IPS-NIHi11 (cell line): ENCODE measurements at regions not wholly inside any gene's neighbourhood (a gene's known extent, or its start where the extent isn't known, plus 50 kb on each side); places are given as distances from the start of the nearest gene placed in this dataset.
A peak's percentile ranks its signal among the peaks of the same experiment; 100 is the strongest.
"Not testable (repeated sequence)": the region's sequence is repeated elsewhere in the genome, so short reads cannot be mapped to it uniquely, and the experiment has no call there.

Experiments
- DNase-seq: peaks from one replicate; pipeline ENCODE4 v3.0.0; 2012; ENCODE audit warnings: mixed read lengths, low spot score

DNA sequence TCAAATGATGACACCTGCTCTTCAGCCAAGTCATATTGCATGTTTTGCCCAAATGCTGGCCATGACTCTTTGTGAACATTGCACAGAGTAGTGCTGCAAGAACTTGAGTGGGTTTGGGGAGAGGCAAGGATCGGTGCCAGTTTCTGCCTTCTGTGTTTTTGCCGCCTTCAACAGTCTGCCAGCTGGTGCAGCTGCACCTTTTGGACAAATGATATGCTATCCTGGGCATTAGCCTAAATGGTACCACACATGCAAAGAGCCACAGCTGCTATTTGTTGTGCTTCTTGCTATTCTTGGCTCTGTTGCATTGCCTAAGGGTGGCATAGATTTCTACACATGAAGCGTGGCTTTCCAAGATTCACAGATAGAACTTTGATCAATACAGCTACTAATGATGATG lies 189.0 kb upstream of the CCN2 start:
- DNase-seq = no peak

DNA sequence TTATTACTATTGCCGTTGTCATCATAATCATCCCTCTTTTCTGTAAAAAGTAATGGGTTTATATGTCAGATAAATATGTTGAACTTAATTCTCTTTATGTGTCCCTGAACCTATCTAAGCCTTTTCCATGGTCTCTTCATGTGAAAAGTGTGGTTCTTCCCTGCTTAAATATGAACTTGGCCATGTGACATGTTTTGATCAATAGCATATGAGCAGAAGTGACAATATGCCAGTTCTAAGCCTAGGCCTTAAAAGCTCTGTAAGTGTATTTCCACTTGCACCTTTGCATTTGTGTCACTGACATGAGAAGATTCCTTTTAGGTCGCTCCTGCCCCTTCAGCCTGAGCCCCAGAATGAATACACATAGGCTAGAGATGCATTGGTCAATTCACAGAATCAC lies 188.4 kb upstream of the CCN2 start:
- no peak for DNase-seq

DNA sequence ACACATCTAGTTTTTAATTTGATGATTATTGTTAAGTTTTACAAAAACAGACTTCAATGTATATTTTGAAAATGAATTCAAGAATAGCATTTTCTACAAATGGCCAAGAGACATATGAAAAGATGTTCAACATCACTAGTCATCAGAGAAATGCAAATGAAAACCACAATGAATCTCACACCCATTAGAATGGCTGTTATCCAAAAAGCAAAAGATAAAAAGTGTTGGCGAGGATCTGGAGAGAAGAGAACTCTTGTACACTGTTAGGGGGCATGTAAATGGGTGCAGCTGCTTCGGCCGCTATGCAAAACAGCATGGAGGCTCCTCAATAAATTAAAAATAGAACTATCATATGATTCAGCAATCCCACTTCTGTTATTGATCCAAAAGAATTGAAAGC lies 185.8 kb upstream of the CCN2 start:
- no peak for DNase-seq

DNA sequence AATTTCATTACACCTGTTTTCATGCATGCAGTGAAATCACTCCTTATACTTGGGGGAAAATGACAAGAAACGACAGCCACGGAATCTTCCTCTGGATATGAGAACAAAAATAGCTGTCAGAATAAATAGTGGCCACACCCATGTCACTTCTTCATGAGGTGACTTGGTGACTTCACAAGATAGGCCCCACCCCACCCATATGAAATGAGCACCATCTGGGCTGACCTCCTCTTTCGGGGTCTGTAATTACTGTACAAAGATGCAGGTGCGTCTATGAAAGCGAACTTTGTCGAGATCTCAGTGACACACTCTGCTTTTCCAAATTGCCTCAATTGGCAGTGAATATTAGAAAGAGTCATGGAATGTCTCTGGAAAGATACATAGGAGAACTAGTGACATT lies 184.2 kb upstream of the CCN2 start:
- no peak for DNase-seq

DNA sequence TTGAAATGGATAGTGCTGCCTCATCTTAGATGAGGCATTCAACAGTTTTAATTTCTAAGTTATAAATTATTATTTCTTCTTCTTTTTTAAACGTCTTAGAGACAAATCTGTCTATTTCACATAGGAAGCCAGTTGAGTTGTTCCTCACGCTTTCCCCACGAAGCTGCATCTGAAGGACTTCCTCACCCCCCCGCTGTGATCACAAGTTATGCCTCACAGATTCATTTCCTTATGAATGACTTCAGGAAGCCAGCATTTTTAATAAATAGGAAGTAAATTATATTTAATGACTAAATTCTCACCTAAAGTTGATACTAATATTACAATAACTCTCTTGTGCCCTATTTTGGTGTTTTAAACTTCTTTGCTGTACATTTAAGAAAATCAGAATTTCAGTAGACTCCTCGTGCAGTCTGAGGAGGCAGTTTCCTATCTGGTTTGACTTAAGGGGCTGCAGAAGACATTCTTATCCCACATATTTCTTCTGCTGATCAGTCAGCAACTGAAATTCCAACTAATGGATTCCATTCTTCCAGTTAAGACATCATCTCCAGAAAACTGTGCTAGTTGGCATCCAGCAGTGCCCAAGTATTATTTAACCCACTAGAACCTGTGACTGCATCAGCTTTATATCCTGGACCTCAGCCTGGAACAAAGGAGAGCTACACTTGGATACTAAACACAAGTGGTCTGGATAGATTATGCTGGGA lies 182.7 kb upstream of the CCN2 start:
- DNase-seq = no peak

DNA sequence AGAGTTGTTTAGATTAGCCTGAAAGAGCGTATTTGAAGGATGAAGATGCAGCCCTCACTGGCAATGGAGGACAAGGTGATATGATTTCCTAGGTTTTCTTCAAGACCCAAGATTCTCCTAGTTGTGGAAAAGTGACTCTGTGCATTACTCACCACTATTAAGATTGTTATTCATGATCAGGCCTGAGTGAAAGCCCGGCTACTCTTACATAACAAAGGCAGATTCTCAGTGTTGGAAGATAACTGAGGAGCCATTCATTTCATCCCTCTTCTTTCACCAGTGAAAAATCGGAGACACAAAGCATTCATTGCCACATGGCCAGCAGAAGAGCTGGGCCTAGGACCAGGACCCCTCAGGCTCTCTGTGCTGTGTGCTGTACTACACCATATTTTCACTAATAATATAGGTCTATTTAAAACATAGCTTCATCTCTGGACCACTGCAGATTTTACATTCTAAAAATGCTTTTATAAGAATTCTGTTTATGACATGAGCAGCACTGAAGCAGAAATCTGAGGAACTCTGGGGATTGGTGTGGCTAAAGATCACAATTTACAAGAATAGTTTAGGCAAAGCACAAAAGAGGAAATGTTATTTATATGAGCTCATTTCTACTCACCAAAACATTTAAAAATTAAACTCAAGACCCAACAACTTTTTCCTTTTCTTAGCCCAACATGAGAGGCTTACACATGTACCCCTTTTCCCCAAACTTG lies 181.9 kb upstream of the CCN2 start:
- DNase-seq = no peak

DNA sequence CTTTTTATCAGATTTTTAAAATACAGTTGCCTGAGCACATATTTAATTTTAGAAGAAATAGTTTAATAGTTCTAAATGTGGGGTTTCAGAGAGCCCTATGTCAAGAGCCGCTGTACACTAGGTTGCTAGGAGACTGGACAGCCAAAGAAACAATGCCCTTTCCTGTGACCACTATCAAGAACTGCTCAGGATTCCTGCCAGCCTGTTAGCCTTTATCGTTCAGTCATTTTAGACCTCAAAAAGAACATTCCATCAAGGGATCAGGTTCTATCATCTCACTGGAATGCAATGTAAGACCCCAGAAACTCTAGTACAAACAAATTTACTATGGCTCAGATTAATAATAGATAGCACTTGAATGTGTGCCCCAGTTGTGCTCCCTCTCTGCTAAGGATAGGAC lies 181.2 kb upstream of the CCN2 start:
- no peak for DNase-seq

DNA sequence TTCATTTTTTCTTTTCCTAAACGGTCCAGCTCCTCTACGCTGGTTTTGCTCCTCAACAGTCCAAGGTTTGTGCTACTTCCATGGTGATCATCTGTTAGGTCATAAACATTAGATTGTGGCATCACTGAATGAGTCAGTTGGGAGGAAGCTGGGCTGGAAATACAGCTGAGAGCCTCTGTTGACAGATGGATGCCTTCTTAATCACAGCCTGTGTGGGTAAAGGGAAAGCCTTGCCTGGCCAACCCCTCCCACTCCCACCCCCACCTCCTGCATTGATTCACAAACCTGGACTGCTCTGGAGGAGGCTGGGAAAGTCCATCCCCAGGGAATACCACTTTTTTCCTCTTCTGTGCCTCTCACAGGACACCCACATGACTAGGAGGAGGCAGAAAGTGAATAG lies 180.6 kb upstream of the CCN2 start:
- peak; percentile 21 for DNase-seq

DNA sequence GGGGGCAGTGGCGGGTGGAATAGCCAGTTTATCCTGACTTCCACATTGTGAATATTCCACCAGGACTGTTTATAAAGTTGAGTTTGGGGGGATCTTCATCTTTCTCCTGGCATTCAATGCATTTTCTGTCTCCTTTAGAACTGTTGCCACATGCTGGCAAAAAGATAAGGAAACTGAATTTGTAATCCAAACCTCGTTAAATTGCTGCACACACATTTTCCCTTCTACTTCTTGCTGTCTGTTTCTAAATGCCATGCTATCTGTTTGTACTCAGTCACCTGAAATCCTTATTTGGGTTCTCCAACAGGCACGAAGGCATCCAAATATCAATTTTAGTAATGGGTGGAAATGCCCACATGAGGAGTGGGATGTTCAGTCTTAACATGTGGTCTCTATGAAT lies 180.2 kb upstream of the CCN2 start:
- no peak for DNase-seq

DNA sequence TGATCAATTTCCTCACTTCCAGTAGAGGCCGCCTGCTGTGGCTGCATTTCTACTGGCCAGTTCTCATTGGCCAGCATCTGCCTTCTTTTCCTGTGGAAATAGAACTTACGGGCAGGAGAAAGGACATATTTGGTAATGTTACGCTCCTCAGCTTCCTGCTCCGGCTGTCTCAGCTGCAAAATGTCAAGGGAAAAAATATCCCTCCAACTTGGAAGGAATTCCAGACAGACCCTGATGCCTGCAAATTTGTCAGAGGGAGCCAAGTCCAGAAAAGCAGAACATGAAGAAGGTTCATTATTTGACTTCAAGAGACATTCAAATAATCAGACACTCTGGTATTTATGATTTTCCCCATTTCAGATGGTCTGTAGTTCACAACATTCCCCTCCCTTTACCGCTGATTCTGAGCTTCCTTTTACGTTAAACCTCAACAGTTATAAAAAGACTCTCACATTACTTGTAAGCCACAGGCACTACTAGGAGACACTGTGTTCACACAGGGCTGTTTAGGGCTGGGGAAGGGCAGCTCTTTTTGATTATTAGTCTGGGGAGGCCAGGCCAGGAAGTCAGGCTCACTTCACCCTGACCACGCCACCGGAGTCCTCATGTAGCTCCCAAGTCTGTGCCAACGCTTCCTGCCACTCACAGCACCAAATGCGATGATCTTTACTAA lies 179.6 kb upstream of the CCN2 start:
- DNase-seq = no peak

DNA sequence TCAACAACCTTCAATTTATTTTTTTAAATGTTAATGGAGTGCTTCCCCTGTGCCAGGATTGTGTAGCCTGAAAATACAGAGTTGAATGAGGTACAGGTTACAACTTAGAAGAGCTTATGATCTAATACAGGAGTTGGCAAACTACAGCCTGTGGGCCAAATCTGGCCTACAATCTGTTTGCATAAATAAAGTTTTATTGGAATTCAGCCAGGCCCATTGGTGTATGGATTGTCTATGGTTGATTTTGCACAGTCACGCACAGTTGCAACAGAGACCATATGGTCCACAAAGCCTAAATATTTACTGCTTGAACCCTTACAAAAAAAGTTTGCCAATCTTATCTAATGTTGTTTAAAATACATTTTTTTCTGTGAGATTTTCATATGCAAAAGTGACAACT lies 177.3 kb upstream of the CCN2 start:
- DNase-seq = no peak

DNA sequence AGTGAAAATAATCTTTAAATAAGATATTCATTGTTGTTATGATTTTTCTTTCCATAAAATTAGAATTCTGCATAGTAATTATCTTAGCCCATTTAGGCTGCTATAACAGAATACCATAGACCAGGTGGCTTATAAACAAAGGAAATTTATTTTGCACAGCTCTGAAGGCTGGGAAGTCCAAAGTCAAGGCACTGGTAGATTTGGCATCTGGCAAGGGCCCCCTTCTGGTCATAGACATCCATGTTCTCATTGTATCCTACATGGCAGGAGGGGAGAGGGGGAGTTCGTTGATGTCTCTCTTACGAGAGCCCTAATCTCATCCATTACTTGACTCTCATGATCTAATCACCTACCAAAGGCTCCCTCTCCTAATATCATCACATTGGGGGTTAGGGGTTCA lies 175.0 kb upstream of the CCN2 start:
- DNase-seq = no peak

DNA sequence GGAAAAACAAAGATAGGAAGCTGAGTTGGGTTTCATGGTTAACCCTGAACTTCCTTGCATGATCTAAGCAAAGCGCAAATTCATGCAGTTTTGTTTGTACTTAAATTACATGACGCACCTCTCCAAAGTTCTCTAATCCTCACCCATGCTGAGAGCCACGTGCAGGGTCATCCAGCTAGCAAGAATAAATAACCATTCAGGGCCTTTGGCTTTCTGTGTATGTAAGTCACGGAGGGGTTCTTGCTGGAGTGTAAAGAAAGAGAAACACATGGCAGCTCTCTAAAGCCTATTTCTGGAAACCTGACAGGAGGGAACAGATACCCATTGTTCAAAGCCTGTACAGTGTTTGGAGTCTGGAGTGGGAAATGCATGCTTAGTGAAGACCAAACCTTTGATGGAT lies 171.7 kb upstream of the CCN2 start:
- no peak for DNase-seq

DNA sequence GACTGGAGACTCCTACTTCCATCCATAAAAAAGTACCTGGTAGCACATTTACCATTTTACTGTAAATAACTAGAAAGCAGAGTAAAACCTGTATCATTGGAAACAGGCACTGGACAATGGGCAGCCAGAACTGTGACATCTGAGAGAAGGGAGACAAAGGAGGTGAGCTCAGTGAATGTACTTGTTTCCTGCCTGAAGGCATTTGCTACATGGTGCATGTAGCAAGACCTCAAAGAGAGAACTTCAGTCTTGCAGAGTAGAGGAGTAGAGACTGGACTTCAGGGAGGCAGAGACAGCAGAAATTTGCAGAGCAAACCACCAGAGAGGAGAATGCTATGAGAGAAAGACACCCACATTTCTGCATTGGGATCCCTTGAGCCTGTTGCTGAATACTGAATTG lies 171.0 kb upstream of the CCN2 start:
- no peak for DNase-seq

DNA sequence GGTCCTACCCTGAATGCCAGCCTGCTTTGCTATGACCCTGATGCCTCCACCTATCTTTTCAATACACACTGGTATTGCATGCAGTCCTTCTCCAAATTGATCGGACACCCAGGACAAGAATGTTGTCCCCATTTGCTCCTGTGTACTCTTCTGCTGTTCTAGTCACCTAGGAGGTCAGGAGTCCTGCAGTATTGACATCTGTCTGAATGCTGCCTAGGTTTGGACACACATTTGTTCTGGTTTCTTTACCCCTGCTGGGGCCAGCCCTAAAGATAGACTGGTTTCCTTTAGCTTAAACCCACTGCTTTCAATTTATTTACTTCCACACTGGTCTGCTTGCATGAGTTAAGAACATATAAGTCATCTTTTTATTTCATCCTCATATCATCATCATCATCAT lies 167.0 kb upstream of the CCN2 start:
- no peak for DNase-seq

DNA sequence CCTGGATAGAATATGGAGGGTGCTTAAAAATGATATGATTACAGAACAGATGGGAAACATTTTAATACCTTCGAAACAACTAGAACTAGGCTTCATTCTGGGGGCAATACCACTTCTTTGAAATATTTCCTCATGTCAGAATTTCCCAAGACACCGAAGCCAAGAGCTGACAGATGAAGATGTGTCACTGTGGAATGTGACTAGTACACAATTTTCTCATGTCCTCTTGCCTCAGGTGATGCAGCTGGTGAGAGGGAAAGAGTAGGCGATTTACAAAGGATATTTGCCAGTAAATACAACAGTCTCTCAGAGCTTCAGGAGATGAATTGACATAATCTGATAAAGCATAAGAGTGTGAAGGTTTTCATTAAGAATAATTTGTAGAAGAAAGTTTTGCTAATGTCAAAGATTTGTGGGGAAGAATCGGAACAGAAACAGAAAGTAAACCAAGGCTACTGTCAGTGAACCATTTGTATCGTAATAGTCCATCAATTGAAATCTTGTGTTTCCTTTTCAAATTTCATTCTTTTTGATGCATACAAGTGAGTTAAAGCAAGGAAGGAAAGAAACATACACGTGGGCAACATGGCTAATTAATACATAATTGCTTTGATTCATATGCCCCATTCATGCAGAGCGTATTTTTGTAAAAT lies 164.7 kb upstream of the CCN2 start:
- DNase-seq = no peak

DNA sequence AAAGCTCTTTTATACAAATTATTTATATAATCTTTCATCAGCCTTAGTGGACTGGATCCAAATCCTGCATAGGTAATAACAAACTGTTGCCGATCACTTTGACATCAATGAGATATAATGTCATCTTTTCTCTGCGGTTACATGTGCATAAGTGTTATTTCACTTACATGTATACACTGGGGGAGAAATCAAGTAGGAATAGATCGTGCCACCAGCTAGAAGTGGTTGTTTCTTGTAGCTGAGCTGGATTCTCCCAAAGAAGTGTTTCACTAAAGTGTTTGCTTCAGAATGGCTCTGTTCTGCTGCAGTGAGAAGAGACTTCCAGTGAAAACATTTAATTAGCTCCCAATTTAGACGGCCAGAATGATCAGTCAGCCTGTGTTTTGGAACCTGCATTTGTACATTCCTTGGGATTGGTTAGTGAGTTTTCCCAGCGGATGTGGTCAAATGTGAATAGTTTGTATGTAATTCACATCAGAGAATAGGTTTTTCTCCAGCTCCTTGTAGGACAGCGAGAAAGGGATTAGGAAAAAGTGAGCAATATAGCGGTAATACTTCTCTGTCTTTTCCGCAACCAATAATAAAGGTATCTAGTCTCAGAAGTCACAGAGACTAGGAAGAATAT lies 163.1 kb upstream of the CCN2 start:
- no peak for DNase-seq

DNA sequence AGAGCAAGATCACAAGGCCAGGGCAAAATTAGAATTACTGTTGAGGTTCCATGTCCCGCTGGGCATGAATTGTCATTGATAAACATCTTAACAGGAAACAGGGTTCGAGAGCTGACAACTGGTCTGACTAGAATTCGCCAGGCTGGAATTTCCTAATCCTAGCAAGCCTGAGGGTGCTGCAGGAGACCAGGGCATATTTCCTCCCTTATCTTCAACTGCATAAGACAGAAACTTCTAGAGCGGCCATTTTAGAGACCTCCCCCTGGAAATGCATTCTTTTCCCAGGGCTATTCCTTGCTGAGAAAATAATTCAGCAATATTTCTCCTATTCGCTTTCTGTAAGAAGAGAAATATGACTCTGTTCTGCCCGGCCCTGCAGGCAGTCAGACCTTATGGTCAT lies 158.6 kb upstream of the CCN2 start:
- not testable (repeated sequence) for DNase-seq

DNA sequence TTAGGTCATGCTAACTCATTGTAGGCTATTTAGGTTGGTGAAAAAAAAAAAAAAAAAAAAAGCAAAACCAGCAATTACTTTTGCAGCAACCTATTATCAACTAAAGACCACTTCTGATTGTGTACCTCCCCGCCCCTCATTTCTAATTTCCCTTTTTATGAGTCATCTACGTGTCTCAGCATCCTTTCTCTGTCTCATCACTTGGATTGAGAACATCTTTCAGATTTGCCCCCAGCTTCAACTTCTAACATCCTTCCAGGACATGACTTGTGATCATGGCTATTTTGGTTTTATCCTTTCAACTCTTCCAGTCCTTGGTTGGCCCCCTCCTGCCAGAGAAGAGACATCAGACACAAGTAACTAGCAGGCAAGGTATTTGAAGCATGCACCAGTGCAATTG lies 156.7 kb upstream of the CCN2 start:
- no peak for DNase-seq

DNA sequence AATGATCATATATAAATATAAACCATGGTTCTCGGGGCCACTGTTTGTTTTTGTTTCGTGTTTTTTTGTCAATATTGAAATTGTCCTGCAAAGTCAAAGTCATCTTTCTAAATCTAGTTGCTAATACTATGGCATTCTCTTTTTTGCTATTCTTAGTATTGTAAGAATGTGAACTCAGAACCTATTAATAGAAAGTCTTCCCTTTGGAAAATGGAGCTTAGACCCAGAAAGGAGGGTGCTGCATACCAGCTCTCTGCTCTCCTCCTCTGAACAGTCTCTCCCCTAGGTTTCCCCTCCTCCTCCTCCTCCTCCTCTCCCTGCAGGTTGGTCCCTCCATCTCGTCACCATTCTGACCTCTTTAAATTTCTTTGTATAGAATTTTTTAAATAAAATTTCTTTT lies 150.4 kb upstream of the CCN2 start:
- no peak for DNase-seq

DNA sequence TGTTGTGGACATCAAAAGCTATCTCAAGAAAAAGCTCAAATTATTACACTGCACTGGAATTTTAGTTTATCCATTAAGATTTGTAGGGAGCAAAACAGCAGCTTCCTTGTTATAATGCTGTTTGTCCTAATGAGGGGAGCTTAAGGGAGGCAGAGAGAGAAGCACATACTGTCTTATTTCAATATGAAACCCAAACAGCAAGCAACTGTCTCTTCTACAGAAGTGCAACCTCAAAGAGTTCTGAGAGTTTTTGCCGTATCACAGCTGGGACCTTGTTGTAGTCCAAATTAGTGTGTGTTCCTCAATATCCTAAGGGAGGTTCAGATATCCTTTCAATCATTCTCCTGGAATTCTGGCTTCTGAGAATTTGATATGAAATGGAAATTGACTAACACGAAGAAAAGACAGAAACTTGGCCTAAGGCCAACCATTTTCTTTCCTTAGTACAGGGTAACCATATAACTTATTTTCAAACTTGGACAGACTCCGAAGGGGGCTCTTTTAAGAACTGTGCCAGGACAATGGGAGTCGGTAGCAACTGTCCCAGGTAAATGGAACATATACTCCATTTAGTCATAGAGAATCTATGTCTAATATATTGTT lies 149.3 kb upstream of the CCN2 start:
- DNase-seq = no peak

DNA sequence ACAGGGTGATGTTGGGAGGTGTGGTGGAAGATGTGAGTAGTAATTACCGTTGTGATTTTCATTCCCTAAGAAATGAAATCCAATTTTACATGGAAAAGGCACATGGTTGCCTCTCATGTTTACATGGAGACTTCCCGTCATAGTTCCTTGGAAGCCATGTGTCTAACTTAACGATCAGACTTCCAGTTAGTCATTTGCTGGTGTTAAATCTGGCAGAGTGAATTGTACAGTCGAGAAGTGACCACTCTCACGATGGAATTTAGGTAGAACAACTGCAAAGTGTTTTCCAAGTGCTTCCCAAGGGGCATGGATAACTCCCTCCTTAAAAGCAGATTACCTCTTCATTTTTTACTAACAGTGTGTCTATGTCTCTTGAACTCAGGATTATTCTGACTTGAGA lies 145.8 kb upstream of the CCN2 start:
- no peak for DNase-seq
